GM18873 (cell line): ENCODE measurements at regions not wholly inside any gene's neighbourhood (a gene's known extent, or its start where the extent isn't known, plus 50 kb on each side); places are given as distances from the start of the nearest gene placed in this dataset.
"Not testable (repeated sequence)": the region's sequence is repeated elsewhere in the genome, so short reads cannot be mapped to it uniquely, and the experiment has no call there.

Source experiments
- ATAC-seq: cut with Tn5 transposase; IDR thresholded peaks from one replicate; pipeline ENCODE4 v1.9.1; 2021; ENCODE audit warnings: mild to moderate bottlenecking, moderate library complexity, moderate number of reproducible peaks; ENCODE audit not compliant: unreplicated experiment, low FRiP score

DNA sequence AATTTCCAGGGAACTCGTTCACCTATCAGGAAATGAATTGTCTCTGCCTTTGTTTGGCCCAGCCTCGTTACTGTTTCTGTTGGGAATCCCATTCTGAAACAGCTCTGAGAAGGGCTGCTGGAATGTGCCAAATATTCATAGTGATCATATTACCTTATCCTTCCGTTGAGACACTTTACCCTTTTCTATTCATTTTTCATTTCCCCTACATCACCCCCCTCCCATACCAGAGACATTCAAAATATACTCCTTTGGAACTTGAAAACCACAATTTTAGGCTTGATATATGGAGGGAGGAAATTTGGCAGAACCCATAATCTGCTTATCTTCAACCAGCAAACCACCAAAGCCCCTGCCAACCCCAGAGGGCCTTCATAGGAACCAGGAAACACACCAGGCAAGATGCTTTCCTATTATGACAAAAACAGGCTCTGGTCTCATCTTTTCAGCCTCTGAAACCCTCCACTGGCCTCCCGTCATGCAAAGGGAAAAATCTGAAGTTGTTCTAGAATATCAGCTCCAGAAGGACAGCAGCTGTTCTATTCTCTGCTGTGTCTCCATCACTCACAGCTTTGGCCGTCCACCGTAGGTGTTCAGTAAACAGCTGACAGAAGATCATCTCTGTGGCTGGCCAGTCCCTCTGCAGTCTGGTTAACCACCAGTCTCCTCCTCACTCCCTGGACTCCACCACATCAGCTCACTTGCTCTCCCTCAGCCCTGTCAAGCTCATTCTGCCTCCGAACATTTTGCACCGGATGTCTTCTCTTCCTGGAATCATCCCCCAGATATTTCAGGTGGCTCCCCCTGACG is 217.2 kb upstream of the WWC1 start:
- no peak for ATAC-seq

DNA sequence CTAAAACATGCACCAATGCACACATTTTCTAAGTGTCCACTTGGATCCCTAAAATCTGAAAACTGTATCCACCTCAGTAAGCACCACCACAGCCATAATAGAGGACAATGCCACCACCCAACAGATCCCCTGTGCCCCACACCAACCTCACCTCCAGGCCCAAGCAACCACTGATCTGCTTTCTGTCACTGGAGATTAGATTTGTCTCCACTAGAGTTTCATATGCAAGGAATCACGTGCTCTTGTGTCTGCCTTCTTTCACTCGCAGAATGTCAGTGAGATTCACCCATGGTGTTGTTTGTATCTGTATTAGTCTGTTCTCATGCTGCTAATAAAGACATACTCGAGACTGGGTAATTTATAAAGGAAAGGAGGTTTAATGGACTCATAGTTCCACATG is 216.1 kb upstream of the WWC1 start:
- ATAC-seq = no peak

- no peak for ATAC-seq
Observed at GRCh38 chr5:168076561-168076991, 214.9 kb upstream of the WWC1 start.

DNA sequence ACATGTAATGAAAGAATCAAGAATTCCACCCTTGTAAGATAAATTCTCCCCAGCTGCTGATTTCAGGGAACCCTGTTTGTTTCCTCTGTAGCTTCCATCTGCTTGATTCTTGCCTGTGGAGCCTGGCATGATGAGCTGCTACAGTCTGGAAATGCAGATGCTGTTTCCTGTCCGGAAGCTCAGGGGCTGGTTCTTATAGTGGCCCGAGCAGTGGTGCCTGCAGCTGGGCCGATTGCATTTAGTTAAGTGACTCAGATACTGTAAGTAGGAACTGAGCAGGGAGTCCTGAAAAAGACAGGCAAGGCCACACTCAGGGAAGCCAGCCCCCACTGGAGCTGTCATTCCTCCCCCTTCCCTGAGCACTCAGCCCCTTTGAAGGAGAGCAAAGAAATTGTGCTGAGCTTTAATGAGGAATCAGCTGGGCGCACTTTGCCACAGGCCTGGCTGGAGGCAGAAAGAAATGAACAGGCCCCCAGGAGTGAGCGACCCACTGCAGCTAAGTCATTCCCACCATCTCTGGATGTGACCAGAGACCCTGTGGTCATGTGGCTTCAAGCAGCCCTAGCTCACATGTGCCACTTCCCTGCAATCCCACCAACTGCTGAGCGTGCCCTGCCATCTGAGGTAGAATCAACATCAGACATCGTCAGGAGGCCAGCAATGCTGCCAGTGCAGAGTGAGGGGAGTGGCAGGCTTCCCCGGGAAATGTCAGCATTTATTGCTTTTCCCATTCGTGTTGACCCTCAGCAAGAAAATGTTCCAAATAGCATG is 206.0 kb upstream of the WWC1 start:
- no peak for ATAC-seq

DNA sequence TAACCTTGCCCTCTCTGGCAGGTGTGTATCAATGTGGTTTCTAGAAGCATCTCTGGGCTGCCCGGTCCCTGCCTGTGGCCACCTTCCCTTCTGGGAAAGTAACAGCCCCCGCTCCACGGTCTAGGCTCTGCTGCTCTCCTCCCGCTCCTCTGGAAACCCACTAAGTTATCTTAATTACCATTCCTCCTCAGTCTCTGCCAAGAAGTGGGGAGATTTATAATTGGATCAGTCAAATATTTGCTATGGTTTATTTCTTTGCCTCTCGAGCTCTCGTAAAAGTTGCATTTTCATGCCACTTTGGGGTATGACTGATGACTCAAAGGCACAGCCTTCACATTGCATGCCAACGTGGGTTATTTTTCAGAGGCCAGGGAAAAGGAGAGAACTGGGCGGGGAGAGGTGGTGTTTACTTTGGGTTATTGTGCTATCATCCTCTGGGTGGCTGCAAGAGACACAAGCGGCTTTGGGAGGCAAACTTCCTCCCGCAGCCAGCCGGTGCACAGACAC is 205.3 kb upstream of the WWC1 start:
- ATAC-seq = no peak

GRCh38 chr5:168086746-168087145 is 204.7 kb upstream of the WWC1 start:
- no peak for ATAC-seq

- ATAC-seq = no peak
Observed at GRCh38 chr5:168088410-168089173, 202.9 kb upstream of the WWC1 start.

DNA sequence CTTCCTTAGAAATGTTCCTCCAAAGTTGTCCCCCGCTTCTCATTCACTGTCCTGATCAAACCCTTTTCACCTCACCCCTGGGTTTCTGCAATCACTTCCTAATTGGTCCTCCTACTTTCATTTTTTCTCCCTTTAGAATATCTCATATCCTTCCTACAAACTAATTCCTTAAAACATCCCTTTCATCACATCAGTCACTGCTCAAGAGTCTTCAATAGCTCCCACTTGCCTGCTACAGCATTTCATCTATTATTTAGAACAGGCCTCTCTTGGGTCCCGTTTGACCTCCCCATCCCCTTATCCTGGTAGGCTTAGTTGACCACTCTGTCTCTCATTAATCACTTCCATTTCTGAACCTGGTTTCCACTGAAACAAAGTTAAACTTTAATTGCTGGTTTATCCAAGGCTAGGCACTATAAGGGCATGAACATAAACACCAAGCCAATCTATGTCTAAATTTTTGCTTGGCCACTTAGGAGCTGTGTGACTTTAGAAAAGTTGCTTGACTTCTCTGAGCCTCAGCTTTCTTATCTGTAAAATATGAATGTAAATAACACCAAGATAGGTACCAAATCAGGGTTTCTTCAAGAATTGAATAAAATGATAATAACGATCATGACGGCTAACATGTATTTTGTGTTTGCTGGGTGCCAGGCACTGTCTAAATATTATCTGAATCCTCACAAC is 202.1 kb upstream of the WWC1 start:
- ATAC-seq = no peak

DNA sequence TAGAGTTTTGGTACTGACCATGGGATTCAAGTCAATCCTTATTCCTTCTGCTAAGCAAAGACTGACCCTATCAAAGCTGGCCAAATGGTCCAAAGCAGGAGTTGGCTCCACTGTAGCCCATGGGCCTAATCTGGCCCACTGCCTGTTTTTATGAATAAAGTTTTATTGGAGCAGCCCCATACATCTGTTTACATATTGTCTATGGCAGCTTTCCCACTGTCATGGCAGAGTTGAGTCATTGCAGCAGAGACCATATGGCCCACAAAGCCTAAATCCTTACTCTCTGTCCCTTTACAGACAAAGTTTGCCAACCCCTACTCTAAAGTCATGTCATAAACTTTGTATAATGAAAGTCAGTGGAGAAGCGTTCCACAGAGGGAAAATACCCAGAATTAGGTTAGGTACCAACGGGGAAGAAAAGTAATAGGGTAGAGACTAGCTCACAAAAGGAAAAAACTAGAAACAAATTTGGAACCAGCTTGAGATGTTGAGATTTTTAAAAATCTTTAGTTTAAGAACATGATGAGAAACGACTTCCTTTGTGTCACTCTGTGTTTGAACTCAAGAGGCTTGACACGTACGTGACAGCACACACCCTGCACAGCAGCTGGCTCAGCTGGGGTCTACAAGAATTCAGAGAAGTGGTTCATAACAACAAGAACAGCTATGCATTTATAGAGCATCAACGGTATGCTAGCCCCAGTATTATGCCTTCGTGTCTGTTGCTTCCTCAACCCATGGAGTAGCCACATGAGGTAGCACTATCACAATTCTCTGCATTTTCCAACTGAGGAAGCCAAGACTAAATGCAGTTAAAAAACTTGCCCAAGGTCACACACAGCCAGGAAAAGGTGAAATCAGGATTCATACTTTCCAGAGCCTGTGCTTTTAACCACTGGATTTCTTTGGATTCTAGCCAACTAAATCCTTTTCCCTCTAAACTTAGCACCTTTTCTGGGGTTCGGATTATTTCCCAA is 198.9 kb upstream of the WWC1 start:
- ATAC-seq = no peak

GRCh38 chr5:168093200-168093910 is 198.1 kb upstream of the WWC1 start:
- no peak for ATAC-seq

- no peak for ATAC-seq
Observed at GRCh38 chr5:168096525-168096924, 194.9 kb upstream of the WWC1 start.

DNA sequence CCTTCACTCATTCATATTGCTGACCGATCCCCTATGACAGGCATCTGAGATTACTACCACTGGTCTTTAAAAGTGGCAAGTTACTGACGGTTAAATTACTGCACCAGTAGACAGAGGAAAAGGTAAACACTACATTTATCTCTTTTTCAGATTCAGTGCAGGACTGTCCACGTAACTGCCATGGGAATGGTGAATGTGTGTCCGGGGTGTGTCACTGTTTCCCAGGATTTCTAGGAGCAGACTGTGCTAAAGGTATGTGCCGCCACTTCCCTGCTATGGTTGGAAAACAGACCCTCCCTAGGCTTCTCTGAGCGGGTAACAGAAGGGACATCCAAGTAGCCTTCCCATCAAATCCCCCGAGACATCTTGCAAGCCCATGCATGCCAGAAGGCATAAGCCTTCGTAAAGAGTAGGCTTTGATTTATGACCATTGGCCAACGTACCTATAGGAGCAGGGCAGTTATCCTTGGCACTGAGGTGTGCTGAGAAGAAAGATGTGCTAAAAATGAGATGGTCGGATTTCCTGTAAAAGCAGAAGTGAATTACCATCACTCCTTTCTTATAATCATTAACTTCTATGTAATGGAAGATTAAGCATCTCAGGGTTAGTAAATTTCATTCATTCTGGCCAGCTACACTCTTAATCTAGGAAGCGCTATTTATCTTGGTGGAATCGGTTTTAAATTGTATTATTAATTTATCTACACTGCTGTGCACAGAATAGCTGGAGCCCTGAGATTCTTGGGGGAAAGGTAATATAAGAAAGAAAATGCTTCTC is 193.4 kb upstream of the WWC1 start:
- no peak for ATAC-seq

- ATAC-seq = no peak
Observed at GRCh38 chr5:168101352-168101751, 190.1 kb upstream of the WWC1 start.

- ATAC-seq = not testable (repeated sequence)
Observed at GRCh38 chr5:168103018-168103417, 188.4 kb upstream of the WWC1 start.

DNA sequence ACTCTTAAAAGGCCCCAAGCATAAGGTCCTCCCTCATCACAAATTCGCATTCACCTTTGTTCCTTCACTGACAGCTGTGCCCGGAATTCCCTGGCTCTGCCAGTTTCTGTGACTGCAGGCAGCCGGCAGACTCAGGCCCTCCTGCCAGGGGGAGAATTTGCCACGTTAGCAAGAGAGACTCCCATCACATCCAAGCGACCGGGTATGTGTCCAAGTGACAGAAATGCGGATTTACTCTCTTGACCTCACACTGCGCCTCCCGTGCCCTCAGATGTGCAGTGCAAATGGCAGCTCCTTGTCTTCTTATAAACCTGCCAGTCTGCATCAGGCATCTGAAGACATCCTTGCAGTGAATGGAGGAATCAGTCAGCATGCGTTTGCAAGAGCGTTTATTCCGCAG is 187.1 kb upstream of the WWC1 start:
- no peak for ATAC-seq

- no peak for ATAC-seq
Observed at GRCh38 chr5:168104811-168105481, 186.5 kb upstream of the WWC1 start.
